KOPT-K1 (cell line): ENCODE measurements at regions not wholly inside any gene's neighbourhood (a gene's known extent, or its start where the extent isn't known, plus 50 kb on each side); places are given as distances from the start of the nearest gene placed in this dataset.

Experiments used
- H3K27ac ChIP-seq: fragments of 200-600 bp; sonication (generic); 2 replicates; pipeline ENCODE4 v1.5.1; 2016; ENCODE audit warnings: antibody characterized with exemption, mild to moderate bottlenecking, low read depth, low read length; ENCODE audit not compliant: poor library complexity, severe bottlenecking
- H3K36me3 ChIP-seq: fragments of 200-600 bp; sonication (generic); 2 replicates; pipeline ENCODE4 v1.5.1; 2017; ENCODE audit warnings: antibody characterized with exemption, mild to moderate bottlenecking, low read length, moderate library complexity; ENCODE audit not compliant: insufficient read depth
- H3K9me3 ChIP-seq: fragments of 200-600 bp; sonication (generic); 2 replicates; pipeline ENCODE4 v1.5.1; 2017; ENCODE audit warnings: antibody characterized with exemption, low read length, mild to moderate bottlenecking; ENCODE audit not compliant: insufficient read depth, poor library complexity, severe bottlenecking

DNA sequence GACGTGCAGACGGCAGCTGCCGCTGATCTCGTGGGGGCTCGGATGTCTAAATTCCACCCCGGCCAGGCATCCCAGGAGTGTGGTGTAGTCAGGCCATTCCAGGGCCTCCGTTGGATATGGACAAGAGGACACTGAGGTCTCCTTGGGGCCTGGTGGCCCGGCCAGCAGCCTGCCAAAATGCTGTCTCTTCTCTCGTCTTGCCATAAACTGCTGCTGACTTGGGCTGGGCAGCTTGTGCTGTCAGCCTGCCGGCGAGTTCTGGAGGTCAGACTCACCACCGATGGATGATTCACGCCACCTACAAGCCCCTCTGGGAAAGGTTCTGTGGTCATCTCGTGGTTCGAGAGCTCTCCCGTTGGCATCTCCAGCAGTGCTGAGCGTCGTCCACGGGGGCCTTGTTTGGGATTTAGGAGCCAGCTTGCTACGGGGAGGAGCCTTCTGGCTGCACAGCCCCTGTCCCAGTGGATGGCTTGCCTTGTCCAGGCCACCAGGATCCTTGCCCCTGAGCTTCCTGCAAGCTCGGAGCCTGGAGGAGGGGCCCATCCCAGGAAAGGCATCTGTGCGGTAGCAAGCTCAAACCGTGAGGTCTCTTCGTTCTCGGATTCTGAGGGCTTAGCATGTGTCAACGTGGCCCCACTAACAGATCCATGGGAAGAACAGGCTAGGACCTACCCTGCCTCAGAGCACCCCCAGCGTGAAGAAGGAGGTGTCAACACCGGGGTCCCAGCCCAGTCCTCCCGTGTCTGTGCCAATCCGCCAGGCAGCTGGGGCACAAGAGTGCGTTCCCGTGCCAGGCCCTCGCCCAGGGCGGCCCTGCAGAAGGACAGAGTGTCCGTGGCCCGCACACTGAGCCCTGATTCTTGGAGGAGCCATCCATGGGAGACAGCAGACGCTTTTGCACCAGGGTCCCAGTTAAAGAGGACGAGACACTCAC lies 1114.1 kb downstream of the BRD1 start:
- Histone ChIP-seq H3K9me3 (no peaks in the 10 kb centered on the region), H3K27ac (no peak overlapping the region), H3K36me3 (no peaks in the 10 kb centered on the region)

DNA sequence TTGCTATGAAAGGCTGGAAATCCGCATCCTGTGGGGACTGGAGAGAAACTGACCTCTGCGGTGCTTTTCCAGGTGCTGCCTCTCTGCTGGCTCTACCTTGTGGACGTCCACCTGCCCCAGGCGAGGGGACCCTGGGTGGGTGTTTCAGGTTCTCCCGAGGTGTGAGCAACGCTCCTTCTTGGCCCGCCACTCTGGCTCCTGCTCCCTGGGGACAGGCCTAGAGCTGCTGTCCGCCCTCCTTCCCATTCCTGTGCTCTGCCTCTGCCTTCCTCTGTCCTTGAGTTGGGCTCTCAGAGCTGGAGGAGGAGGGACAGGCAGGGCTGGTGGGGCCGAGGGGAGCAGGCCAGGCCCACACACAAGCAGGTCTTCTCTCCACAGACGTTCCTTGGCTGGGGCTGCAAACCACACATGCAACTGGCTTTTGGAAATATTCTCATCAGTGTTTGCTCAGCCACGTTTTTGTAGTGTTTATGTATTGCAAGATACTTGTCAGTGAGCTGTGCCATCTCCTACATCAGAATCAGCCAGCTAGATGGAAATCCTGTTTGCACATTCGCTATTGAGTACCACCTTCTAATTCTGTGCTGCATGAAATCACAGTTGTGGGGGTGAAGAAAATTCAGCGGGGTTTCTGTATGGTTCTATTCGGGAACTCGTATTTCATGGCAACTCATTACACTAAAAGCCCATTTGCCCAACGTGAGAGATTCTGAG lies 1115.0 kb downstream of the BRD1 start:
- no peaks in the 10 kb centered on the region for H3K36me3 ChIP-seq
- no peak overlapping the region for H3K27ac ChIP-seq
- H3K9me3 ChIP-seq: no peaks in the 10 kb centered on the region

DNA sequence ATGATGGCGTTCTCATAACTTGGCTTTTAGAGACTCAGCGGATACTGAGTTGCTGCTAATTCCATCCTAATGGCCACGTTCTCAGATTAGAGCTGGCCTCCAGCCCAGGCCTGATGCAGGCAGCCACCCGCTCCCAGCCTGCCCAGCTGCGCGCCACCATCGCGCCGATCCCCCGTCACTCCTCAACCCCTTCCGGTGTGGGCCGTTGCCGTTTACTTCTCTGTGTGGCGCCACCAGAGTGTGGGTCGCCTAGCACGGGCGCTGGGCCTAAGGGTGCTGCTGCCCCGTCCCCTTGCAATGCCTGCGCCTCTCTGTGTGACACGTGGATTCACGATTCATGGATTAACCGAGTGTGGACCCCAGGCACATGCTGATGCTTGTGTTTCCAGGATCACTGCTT lies 1116.0 kb downstream of the BRD1 start:
- H3K36me3 ChIP-seq: no peaks in the 10 kb centered on the region
- H3K27ac ChIP-seq: no peak overlapping the region
- H3K9me3 ChIP-seq: no peaks in the 10 kb centered on the region

- Histone ChIP-seq H3K27ac (no peak overlapping the region), H3K36me3 (no peaks in the 10 kb centered on the region), H3K9me3 (no peaks in the 10 kb centered on the region)
Measured at GRCh38 chr22:48711031-48711431, 1116.6 kb downstream of the BRD1 start.

GRCh38 chr22:48710410-48710809 lies 1117.3 kb downstream of the BRD1 start:
- no peaks in the 10 kb centered on the region for H3K9me3 ChIP-seq
- no peak overlapping the region for H3K27ac ChIP-seq
- H3K36me3 ChIP-seq: no peaks in the 10 kb centered on the region

GRCh38 chr22:48709976-48710375 lies 1117.7 kb downstream of the BRD1 start:
- Histone ChIP-seq H3K36me3 (no peaks in the 10 kb centered on the region), H3K27ac (no peak overlapping the region), H3K9me3 (no peaks in the 10 kb centered on the region)

DNA sequence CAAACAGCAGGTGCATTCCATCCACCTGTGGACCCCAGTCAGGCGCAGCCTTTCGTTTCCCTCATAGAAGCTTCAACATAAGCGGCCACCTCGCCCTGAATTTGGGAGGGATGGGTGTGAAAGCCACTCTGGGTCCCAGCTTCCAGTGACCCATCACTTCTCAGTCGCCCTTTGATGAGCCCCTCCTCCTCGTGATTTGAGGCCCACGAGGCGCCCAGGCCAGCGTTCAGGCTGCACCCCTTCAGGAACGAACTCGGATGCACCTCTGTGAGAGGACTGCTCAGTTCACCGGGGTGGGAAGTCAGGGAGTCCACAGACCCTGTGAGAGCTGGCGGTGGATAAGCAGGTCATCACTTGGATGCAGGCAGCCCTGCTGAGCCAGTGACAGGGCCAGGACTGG lies 1118.2 kb downstream of the BRD1 start:
- H3K36me3 ChIP-seq: no peaks in the 10 kb centered on the region
- no peak overlapping the region for H3K27ac ChIP-seq
- no peaks in the 10 kb centered on the region for H3K9me3 ChIP-seq

DNA sequence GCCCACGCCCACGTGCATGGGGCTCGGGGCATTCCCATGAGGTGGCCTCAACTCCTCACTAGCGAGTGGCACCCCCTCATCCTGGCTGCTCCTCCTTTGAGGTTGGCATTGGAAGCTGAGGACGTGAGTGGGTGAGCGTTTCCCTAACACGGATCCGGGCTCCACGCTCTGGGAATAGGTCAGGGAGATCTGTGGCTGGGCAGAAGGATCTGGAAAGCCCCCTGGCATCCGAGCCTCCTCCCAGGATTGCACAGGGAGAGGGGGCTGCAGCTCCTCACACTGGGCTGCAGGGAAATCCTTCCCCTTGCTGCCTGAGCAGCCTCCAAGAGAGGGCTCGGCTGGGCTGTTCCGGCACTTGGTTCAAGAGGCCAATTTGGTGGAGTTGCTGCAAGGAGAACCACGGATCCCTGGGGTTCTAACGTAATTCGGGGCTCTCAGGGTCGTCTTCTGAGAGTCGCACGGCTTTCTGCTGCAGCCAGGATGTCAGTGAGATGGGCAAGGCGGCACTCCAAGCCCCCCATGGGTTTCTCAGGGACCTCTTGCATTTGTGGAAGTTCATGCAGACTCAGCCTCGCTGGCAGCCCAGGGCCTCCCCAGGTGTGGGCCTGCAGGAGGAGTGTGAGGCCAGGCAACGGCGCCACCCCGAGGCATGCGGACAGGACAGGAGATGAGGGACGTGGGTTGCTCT lies 1119.0 kb downstream of the BRD1 start:
- Histone ChIP-seq H3K27ac (no peak overlapping the region), H3K36me3 (no peaks in the 10 kb centered on the region), H3K9me3 (no peaks in the 10 kb centered on the region)

DNA sequence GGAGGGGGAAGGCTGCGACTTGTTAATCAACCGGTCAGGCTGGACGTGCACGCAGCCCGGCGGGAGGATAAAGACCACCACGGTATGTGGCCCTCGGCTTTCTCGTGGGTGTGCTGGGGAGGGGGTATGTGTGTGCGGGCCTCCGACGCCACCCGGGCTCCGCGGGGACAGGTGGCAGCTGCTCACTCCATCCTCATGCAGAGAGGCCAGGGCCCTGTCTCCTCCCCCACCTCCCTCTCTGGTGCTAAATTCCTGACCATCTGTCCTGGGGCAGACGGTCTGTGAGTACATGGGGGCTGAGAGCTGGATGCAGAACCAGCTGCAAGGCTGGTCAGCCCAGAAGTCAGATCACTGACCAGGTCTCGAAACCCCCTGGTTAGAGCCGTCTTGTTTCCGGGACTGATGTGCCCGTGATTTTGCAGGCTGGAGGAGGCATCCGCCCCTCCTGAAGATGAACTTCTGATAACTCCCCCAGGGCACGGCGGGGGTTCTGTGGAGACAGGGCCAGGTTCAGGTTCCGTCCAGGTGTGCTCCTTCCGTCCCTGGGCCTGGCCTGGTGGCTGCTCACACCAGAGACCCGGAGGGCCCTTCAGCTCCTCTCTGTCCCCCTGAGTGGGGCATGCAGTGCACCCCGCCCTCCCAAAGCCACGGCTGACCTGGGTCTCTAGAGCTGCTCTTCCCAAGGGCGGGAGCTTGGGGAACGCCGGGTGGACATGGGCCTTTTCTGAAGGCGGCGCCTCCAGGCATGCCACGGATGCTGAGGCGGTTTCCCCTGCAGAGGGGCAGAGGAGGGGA lies 1119.7 kb downstream of the BRD1 start:
- Histone ChIP-seq H3K9me3 (no peaks in the 10 kb centered on the region), H3K36me3 (no peaks in the 10 kb centered on the region), H3K27ac (no peak overlapping the region)

DNA sequence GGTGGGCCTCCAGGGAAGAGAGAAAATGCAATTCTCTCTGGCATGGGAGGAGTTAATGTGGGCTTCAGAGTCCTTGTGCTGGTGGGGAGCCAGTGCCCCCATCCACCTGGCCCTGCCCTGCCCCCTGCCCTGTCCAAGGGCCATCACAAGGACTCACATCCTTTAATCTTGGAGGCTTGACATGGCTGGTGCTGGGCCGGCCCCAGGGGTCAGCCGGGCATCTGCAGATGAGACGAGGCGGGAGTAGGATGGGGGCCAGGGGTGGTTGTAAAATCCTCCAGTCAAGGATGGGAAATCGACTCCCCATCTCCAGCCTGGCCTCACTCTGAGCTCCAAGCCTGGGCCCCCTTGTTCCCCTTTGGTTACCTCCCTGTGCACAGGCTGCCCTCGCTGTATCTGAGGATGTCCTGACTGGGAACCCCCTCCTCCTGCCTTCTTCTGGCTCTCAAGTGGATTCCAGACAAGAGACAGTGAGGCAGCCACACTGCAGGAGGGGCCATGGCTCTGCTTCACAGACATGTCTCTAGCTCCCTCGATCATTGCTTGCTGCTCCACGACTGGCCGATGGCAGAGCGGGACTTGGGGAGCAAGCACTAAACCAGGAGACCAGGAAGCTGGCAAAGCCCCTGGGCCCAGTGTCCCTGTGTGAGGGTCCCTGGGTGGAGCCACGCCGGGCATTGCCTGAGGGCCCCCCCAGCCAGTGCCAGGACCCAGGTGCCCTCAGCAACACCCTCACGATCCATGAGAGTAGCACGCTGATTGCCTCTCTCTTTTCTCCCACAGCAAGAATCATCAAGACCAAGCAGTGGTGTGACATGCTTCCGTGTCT lies 1120.5 kb downstream of the BRD1 start:
- Histone ChIP-seq H3K9me3 (no peaks in the 10 kb centered on the region), H3K36me3 (no peaks in the 10 kb centered on the region), H3K27ac (no peak overlapping the region)

DNA sequence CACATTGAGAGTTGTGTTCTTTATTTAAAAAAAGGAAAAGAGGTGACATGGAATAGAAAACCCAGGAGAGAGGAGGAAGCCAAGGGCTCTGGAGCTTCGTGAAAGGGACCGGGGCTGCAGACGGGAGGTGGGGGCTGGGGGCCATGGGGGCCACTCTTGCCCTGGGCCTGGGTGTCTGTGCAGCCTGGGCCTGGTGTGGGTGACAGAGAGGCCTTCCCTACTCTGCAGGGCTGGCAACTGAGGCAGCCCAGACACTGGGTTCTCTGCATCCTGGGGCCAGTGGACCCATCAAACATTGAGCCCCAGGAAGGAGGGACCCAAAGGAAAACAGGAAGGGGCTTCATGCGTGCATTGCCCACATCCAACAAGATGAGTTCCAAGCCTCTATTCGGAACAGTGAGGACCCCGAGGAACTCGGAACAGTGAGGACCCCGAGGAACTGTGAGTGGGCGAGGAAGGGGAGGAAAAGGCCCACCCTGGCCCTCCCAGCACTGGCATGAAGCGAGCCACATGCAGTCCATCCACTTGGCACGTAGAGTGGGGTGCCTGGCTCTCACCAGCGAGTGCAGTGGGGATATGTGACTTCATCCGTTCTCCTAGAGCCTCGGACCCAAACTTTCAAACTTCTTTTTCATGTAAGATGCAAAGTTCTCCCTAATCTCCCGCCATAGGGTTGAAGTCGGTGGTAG lies 1121.6 kb downstream of the BRD1 start:
- H3K36me3 ChIP-seq: no peaks in the 10 kb centered on the region
- H3K27ac ChIP-seq: no peak overlapping the region
- no peaks in the 10 kb centered on the region for H3K9me3 ChIP-seq

DNA sequence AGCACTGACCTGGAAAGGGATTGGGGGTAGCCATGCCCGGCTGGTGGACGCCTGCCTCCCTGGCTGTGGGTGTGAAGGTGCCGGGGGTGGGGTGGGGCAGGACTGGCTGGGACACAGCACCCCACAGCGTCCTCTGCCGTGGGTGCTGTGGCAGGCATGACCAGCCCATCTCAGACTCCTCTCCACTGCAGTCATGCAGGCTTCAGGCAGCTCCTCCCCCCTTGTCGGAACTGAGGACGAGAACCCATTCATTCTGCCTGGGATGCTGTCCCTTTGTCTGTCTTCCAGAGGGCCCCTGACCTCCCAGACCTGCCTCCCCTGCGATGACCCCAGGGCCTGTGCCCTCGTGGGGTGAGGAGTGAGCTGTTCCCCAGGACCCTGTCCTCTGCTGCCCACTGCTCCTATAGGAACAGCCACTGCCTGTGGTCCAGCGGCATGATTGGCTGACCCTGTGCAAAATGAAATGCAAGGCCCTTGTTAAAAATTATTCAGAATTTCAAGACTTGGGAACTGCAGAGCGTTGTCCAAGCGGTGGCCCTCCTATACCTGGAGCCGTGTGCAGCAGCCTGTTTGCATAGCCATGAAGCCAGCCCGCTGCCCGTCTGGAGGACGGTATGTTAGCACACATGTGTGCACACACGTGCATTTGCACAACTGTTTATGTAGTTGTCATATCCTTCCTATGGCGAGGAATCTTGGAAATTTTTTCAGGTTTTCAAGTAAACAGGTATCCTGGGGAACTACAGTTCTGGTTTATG lies 1122.3 kb downstream of the BRD1 start:
- no peak overlapping the region for H3K27ac ChIP-seq
- no peaks in the 10 kb centered on the region for H3K36me3 ChIP-seq
- H3K9me3 ChIP-seq: no peaks in the 10 kb centered on the region

DNA sequence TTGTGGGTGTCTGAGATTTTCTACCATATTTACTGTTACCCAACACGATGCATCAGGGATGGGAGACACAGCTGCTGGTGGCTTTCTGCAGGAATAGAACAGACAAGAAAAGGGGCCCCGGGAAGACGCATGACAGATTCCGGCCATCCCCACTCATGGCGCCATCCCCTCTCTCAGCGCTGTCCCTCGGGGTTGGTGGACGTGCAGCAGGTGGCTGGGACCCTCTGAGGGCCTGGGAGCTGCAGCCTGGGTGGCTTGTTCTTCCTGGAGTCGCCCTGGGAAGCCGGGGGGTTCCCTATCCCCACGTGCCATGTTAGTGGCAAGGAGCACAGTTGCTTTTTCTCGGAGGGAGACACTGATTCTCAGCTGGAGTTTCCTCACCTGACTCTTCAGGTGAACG lies 1123.3 kb downstream of the BRD1 start:
- no peaks in the 10 kb centered on the region for H3K9me3 ChIP-seq
- no peaks in the 10 kb centered on the region for H3K36me3 ChIP-seq
- H3K27ac ChIP-seq: no peak overlapping the region
